ENCODE measurements at regions not wholly inside any gene's neighbourhood (a gene's known extent, or its start where the extent isn't known, plus 50 kb on each side); places are given as distances from the start of the nearest gene placed in this dataset.

DNA sequence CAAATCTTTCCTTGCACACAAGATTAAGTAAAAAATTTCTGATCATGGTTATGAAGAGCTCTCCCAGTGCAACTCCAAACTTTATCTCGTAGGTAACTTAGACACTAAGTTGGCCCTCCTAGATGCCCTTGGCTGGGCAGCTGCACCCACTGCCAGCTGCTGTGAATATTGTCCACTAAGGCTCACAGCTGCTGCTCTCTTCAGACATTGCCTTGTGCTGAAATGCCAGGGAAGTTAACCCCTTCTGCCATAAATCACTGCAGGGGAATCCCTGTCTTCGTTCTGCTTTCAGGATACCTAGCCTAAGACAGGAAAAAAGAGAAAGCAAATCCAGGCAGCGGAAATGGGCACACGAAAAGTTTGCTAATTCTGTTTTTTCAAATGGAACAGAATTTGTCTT, 106.4 kb downstream of the IRX5 start:
- no peak for TF ChIP-seq CTCF (IDR thresholded peaks at IDR 0.05; ENCODE audit: insufficient read depth, low read depth, low read length)
- H3K36me3 ChIP-seq (ENCODE audit: control insufficient read depth, insufficient read depth, low read length): no peaks in the 10 kb centered on the region
- no peak overlapping the region for H3K4me3 ChIP-seq (ENCODE audit: low read depth, low read length)
- ChIA-PET CTCF (interaction anchor here (0.5 to 0.6 kb wide), 2 partner anchors 343 to 1830 kb away, joined by 3 to 4 read pairs; no protein-coding TSS in a partner anchor), POLR2A (no interaction called here)
- H3K27me3 ChIP-seq (ENCODE audit: control insufficient read depth, insufficient read depth, low read length): no peaks in the 10 kb centered on the region
- DNase-seq (ENCODE audit: low read depth): no peak

GRCh38 chr16:55037966-55038365, 107.3 kb downstream of the IRX5 start:
- no peak for DNase-seq (ENCODE audit: low read depth)
- Histone ChIP-seq H3K4me3 (ENCODE audit: low read depth, low read length) (no peak overlapping the region), H3K36me3 (ENCODE audit: control insufficient read depth, insufficient read depth, low read length) (no peaks in the 10 kb centered on the region), H3K27me3 (ENCODE audit: control insufficient read depth, insufficient read depth, low read length) (no peaks in the 10 kb centered on the region)
- TF ChIP-seq CTCF (IDR thresholded peaks at IDR 0.05; ENCODE audit: insufficient read depth, low read depth, low read length): no peak
- POLR2A ChIA-PET: no interaction called here
- CTCF ChIA-PET: no interaction called here

DNA sequence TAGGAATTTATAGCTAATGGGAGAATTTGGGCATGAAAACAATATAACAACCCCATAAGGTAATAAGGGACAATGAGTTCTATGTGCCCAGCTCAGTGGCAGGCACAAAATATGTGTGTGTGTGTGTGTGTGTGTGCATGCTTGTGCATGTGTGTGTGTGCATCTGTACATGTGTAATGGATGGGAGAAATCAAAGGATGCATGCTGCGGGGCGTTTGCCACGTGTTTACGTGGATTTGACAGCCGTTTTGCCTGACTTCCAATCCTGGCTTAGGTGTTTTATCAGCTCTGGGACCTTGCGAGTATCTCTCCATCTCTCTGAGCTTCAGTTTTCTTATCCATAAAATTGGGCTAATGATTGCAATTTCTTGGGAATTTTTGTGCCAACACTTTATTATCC, 108.4 kb downstream of the IRX5 start:
- H3K36me3 ChIP-seq (ENCODE audit: control insufficient read depth, insufficient read depth, low read length): no peaks in the 10 kb centered on the region
- DNase-seq (ENCODE audit: low read depth): no peak
- no peak for TF ChIP-seq CTCF (IDR thresholded peaks at IDR 0.05; ENCODE audit: insufficient read depth, low read depth, low read length)
- H3K27me3 ChIP-seq (ENCODE audit: control insufficient read depth, insufficient read depth, low read length): no peaks in the 10 kb centered on the region
- POLR2A ChIA-PET: no interaction called here
- CTCF ChIA-PET: interaction anchor here (0.6 kb wide), 2 partner anchors 12 to 17 kb away, joined by 3 to 5 read pairs; no protein-coding TSS in a partner anchor
- no peak overlapping the region for H3K4me3 ChIP-seq (ENCODE audit: low read depth, low read length)

GRCh38 chr16:55039511-55039910, 108.8 kb downstream of the IRX5 start:
- TF ChIP-seq CTCF (IDR thresholded peaks at IDR 0.05; ENCODE audit: insufficient read depth, low read depth, low read length): no peak
- ChIA-PET POLR2A (no interaction called here), CTCF (interaction anchor here (0.6 kb wide), 2 partner anchors 11 to 18 kb away, joined by 3 to 5 read pairs; no protein-coding TSS in a partner anchor)
- H3K27me3 ChIP-seq (ENCODE audit: control insufficient read depth, insufficient read depth, low read length): no peaks in the 10 kb centered on the region
- no peak overlapping the region for H3K4me3 ChIP-seq (ENCODE audit: low read depth, low read length)
- no peak for DNase-seq (ENCODE audit: low read depth)
- H3K36me3 ChIP-seq (ENCODE audit: control insufficient read depth, insufficient read depth, low read length): no peaks in the 10 kb centered on the region

DNA sequence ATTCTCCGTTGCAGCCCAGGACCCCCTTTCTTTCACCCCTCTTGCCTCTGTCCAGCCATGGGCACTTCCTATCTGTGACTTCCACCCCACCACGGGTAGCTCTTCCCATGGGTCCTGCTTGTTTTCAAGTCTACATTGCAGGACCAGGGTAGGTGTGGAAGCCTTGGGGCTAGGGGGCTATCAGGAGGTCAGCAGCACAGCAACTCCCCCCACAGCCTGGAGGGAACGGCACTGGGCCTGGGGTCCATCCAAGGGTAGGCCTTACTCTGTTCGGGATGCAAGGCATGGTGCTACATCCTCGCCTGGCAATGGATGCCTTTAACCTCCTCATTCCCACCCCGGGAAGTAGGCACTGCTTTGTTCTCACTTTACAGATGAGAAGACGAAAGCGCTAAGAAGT, 109.3 kb downstream of the IRX5 start:
- DNase-seq (ENCODE audit: low read depth): no peak
- no peaks in the 10 kb centered on the region for H3K36me3 ChIP-seq (ENCODE audit: control insufficient read depth, insufficient read depth, low read length)
- no peak for TF ChIP-seq CTCF (IDR thresholded peaks at IDR 0.05; ENCODE audit: insufficient read depth, low read depth, low read length)
- CTCF ChIA-PET: interaction anchor here (0.6 kb wide), 1 partner anchor 11 kb away, joined by 3 read pairs; no protein-coding TSS in a partner anchor
- H3K27me3 ChIP-seq (ENCODE audit: control insufficient read depth, insufficient read depth, low read length): no peaks in the 10 kb centered on the region
- H3K4me3 ChIP-seq (ENCODE audit: low read depth, low read length): no peak overlapping the region
- POLR2A ChIA-PET: no interaction called here

Data from BJ (cell line).